ENCODE measurements at regions not wholly inside any gene's neighbourhood (a gene's known extent, or its start where the extent isn't known, plus 50 kb on each side); places are given as distances from the start of the nearest gene placed in this dataset.
"Not testable (repeated sequence)": the region's sequence is repeated elsewhere in the genome, so short reads cannot be mapped to it uniquely, and the experiment has no call there.

DNA sequence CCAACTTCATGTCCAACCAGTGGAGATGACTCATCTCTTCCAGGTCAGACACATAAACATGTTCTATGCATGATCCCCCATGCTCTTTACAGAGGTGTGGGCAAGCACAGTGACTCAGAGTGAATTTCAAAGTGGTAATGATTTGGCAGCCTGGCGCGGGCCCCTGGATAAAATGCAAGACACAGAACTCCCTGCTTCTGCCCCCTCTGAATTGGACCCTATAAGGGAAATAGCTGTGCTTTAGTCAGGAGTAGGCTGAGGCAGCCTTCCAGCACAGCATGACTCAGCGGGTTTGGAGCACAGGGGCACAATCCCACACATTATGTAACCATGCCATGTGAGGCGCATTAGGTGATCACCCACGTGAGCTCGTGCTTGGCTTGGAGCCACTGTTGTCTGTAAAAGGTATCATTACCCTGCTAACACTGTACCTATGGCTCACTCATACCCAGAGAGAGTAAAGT is 127.4 kb downstream of the C6orf118 start:
- intact Hi-C loops (cut with DNase I): no loop called here
- ATAC-seq (ENCODE audit: poor library complexity) (no peak), DNase-seq (no peak)

- ATAC-seq (ENCODE audit: poor library complexity): no peak
- intact Hi-C loops (cut with DNase I): no loop called here
- DNase-seq: no peak
Measured at GRCh38 chr6:165178056-165178455, 131.3 kb downstream of the C6orf118 start.

DNA sequence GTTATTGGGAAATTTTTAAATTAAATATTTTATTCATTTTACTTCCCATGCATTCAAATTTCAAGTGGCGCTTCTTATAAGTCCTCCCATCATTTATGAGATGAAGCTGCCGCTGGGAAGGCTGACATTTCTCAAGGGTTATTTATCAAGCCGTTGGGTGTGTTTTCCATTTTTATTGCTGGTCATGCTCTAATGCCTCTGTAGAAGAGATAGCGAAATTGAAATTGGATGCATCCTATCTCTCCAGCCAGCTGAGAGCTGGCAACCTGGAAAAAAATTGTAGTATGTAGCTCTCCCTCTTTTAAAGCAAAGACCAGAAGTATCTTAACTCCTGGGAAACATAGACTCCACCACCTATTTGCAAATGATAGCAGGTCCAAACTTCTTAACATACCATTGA is 135.9 kb downstream of the C6orf118 start:
- DNase-seq (no peak), ATAC-seq (ENCODE audit: poor library complexity) (no peak)
- intact Hi-C loops (cut with DNase I): no loop called here

GRCh38 chr6:165167861-165168260 is 141.5 kb downstream of the C6orf118 start:
- ATAC-seq (ENCODE audit: poor library complexity): no peak
- intact Hi-C loops (cut with DNase I): no loop called here
- DNase-seq: no peak

DNA sequence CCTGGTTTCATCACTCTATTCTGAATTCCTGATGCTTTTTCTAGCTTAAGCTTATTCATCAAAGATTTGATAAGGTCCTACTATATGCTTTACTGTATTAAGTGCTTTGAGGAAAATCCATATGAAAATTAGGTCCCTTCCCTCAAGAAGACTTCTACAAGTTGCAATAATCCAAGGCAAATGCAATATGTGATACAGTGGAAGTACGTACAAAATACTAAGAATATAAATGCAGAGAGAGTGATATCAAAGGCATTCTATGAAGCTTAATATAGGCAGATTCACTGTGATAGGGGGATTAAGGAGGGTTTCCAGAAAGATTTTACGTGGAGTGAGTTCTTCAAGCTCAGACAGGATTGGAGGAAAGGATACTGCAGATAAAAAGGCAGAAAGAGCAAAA is 142.1 kb downstream of the C6orf118 start:
- intact Hi-C loops (cut with DNase I): no loop called here

DNA sequence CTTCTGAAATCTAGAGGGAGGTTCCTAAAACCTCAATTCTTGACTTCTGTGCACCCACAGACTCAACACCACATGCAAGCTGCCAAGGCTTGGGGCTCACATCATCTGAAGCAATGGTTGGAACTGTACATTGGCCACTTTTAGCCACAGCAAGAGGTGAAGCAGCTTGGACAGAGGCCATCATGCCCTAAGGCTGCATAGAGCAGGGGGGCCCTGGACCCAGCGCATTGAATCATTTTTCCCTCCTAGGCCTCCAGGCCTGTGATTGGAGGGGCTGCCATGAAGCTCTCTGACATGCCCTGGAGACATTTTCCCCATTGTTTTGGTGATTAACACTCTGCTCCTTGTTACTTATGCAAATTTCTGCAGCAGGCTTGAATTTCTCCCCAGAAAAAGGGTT is 145.9 kb downstream of the C6orf118 start:
- DNase-seq: no peak
- ATAC-seq (ENCODE audit: poor library complexity): no peak
- intact Hi-C loops (cut with DNase I): no loop called here

More for the DNA sequence above, 142.1 kb downstream of the C6orf118 start:
- DNase-seq (no peak), ATAC-seq (ENCODE audit: poor library complexity) (no peak)

DNA sequence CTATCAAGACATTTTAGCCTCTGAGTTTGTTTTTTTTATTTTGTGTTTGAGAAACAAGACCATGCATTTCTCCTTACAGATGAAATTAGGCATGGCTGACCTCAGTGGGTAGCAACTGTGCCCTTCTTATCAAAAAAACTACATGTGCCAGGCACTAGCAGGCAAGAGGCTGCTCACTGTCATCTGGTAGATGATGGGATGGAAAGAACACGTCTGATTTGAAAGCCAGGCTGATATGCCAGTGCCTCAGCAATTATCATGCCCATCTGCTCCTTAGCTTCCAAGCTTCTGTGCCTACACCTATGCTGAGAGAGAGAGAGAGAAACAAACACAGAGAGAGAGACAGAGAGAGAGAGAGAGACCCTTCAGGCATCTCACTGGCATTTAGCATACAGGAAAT is 149.9 kb downstream of the C6orf118 start:
- DNase-seq: no peak
- ATAC-seq (ENCODE audit: poor library complexity): peak; percentile 57
- intact Hi-C loops (cut with DNase I): no loop called here

DNA sequence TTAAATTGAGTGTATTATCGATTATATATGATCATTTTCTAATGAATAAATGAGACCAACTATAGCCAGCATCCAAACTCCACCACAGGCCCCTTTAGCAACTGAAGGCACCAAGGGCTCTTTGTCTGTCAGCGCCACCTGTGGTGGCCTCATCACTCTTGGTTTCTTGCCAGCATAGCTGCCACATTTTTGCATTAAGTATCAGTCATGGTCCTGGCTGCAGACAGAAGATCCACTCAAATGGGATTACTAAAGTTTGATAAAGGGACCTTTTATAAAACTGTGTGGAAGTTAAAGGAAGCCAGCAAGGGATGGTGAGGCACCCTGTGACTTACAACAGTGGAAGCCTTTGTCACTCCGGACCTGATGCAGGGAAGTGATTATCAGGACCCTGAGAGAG is 162.9 kb downstream of the C6orf118 start:
- ATAC-seq (ENCODE audit: poor library complexity) (no peak), DNase-seq (no peak)
- intact Hi-C loops (cut with DNase I): no loop called here

GRCh38 chr6:165135889-165136288 is 173.5 kb downstream of the C6orf118 start:
- intact Hi-C loops (cut with DNase I): no loop called here
- no peak for DNase-seq
- no peak for ATAC-seq (ENCODE audit: poor library complexity)

GRCh38 chr6:165129086-165129485 is 180.3 kb downstream of the C6orf118 start:
- DNase-seq: no peak
- no peak for ATAC-seq (ENCODE audit: poor library complexity)
- intact Hi-C loops (cut with DNase I): no loop called here

DNA sequence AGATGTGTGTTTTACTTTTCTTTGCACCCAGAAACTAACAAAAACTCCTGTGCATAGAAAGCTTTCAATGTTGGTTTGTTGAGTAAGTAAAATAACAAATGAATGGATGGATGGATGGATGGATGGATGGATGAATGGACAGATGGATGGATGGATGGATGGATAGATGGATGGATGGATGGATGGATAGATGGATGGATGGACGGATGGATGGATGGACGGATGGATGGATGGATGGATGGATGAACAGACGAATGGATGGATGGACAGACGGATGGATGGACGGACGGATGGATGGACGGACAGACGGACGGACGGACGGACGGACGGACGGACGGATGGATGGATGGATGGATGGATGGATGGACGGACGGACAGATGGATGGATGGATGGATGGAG is 181.7 kb downstream of the C6orf118 start:
- DNase-seq; intact Hi-C loops (cut with DNase I); ATAC-seq (ENCODE audit: poor library complexity): not testable (repeated sequence)

GRCh38 chr6:165124681-165125080 is 184.7 kb downstream of the C6orf118 start:
- ATAC-seq (ENCODE audit: poor library complexity); DNase-seq; intact Hi-C loops (cut with DNase I): not testable (repeated sequence)

DNA sequence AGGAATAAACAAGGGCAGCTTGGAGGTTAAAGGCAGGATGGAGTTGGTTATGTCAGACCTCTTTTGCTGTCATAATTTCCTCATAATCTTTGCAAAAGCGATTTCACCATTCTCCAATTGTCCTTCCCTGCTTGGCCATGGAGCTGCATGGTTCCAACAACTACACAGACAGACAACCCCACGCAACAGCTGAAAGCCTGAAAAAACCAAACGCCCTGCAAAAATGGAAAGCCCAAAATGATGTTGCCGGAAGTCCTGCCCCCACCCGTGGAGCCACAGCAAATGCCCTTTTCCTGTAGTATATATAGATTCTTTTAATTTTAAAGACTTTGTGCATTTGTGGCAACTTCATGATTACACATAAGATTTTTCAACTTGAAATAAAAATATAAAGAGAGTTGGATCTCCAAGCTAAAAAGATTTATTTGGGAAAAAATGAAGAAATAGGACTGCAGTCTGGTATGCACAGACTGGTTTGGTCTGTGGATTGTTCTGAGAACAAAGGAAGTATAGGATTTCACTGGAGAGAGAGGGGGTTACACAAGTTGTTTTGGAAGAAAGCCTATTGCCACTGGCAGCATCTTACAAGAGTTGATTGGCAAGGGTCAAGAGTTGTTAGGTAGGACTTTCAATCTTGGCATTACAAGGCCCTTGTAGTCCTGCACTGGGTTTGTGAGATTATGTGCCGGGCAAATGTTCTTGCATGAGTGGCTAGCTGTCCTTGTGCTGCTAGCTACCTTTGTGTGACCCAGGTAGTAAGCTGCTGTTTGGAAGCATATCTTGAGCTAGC is 190.0 kb downstream of the C6orf118 start:
- ATAC-seq (ENCODE audit: poor library complexity): no peak
- no peak for DNase-seq
- intact Hi-C loops (cut with DNase I): no loop called here

GRCh38 chr6:165118736-165119135 is 190.7 kb downstream of the C6orf118 start:
- no peak for ATAC-seq (ENCODE audit: poor library complexity)
- intact Hi-C loops (cut with DNase I): no loop called here
- no peak for DNase-seq

- ATAC-seq (ENCODE audit: poor library complexity): no peak
- DNase-seq: no peak
- intact Hi-C loops (cut with DNase I): no loop called here
Measured at GRCh38 chr6:165117806-165118205, 191.6 kb downstream of the C6orf118 start.

DNA sequence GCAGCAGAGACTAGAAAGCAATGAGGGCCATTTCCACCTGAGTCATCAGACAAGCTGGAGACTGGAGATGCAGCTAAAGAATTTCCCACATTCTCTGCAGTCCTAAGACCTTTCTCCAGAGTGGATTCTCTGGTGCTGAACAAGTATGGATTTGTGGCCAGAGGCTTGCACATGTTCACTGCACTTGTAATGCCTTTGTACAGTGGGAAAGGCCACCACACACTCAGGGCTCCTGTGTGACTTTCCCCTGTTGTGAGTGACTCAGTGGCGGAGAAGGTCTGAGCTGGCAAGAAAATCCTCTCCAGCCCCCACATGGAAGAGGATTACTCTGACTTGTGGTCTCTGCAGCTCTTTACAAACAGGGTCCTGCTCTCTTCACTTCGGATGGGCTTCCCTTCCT is 192.3 kb downstream of the C6orf118 start:
- ATAC-seq (ENCODE audit: poor library complexity): no peak
- DNase-seq: no peak
- intact Hi-C loops (cut with DNase I): no loop called here

DNA sequence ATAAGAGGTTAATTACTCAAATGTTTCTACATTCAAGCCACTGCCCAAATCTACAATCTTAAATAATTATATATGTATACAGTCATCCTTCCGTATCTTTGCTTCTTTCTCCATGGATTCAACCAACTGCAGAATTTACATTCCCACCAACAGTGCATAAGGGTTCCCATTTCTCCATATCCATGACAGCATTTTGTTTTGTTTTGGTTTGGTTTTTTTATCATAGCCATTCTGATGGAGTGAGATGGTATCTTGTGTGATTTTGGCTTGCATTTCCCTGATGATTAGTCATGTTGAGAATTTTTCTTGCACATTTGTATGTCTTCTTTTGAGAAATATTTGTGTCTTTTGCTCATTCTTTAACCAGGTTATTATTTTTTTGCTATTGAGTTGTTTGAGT is 198.5 kb downstream of the C6orf118 start:
- ATAC-seq (ENCODE audit: poor library complexity) (no peak), DNase-seq (no peak)
- intact Hi-C loops (cut with DNase I): no loop called here

GRCh38 chr6:165109011-165109410 is 200.4 kb downstream of the C6orf118 start:
- ATAC-seq (ENCODE audit: poor library complexity) (no peak), DNase-seq (no peak)
- intact Hi-C loops (cut with DNase I): no loop called here

- no peak for ATAC-seq (ENCODE audit: poor library complexity)
- intact Hi-C loops (cut with DNase I): no loop called here
- no peak for DNase-seq
Measured at GRCh38 chr6:165106261-165106660, 203.1 kb downstream of the C6orf118 start.

GRCh38 chr6:165098165-165098564 is 211.2 kb downstream of the C6orf118 start:
- DNase-seq (no peak), ATAC-seq (ENCODE audit: poor library complexity) (no peak)
- intact Hi-C loops (cut with DNase I): no loop called here

- no peak for ATAC-seq (ENCODE audit: poor library complexity)
- intact Hi-C loops (cut with DNase I): no loop called here
- no peak for DNase-seq
Measured at GRCh38 chr6:165096868-165097267, 212.5 kb downstream of the C6orf118 start.
